ENCODE measurements at regions not wholly inside any gene's neighbourhood (a gene's known extent, or its start where the extent isn't known, plus 50 kb on each side); places are given as distances from the start of the nearest gene placed in this dataset.
A peak's percentile ranks its signal among the peaks of the same experiment; 100 is the strongest.

DNA sequence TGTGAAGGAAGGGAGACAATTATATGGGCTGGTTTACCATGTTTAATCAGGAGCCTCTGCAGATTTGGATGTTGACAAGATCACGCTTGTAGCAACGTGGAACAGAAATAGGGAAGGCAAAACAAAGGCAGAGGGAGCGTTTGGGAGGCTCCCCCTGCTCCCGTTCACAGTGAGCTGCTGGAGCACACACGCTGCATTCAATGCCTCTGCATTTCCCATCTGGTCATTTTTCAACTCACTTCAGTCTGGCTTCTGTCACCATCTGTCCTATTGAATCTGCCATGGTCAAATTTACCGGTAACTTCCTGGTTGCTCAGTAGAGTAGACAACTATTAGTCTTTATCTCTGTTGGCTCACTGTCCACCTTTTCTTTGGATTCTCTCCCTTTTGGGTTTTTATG lies 91.0 kb downstream of the NHLRC3 start:
- no peaks in the 10 kb centered on the region for H3K27me3 ChIP-seq (ENCODE audit: control insufficient read depth, insufficient read depth, low read length)
- no peaks in the 10 kb centered on the region for H3K9me3 ChIP-seq (replicated peaks; ENCODE audit: control insufficient read depth, low read depth, low read length)
- H3K27ac ChIP-seq (ENCODE audit: low read length), result no peak overlapping the region
- H3K4me3 ChIP-seq (ENCODE audit: low read length), result no peak overlapping the region
- H3K36me3 ChIP-seq (ENCODE audit: control insufficient read depth, insufficient read depth, low read length), result no peaks in the 10 kb centered on the region
- 58% methylated on average over 5 of the region's 6 CpGs for WGBS (ENCODE audit: insufficient coverage)
- H3K4me1 ChIP-seq (ENCODE audit: control insufficient read depth, insufficient read depth, low read length), result no peaks in the 10 kb centered on the region
- no peak for DNase-seq

DNA sequence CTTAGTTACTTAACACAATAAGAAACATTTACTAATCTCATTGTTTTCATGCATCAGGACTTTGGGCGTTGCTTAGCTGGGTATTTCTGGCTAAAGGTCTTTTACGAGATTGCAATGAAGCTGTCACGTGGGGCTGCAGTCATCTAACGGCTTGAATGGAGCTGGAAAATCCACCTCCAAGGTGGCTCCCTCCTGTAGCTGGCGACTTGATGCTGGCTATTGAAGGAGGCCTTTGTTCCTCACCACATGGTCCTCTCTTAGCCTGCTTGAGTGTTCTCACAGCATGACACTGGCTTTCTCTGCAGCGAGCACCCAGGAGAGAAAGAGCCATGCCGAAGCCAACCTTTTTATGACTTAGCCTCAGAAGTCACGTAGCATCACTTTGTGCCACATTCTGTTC lies 92.0 kb downstream of the NHLRC3 start:
- WGBS (ENCODE audit: insufficient coverage), result 70% methylated on average over 7 of the region's 8 CpGs
- Histone ChIP-seq H3K4me3 (ENCODE audit: low read length) (no peak overlapping the region), H3K36me3 (ENCODE audit: control insufficient read depth, insufficient read depth, low read length) (no peaks in the 10 kb centered on the region), H3K9me3 (replicated peaks; ENCODE audit: control insufficient read depth, low read depth, low read length) (no peaks in the 10 kb centered on the region), H3K27ac (ENCODE audit: low read length) (no peak overlapping the region), H3K4me1 (ENCODE audit: control insufficient read depth, insufficient read depth, low read length) (no peaks in the 10 kb centered on the region), H3K27me3 (ENCODE audit: control insufficient read depth, insufficient read depth, low read length) (no peaks in the 10 kb centered on the region)
- no peak for DNase-seq

DNA sequence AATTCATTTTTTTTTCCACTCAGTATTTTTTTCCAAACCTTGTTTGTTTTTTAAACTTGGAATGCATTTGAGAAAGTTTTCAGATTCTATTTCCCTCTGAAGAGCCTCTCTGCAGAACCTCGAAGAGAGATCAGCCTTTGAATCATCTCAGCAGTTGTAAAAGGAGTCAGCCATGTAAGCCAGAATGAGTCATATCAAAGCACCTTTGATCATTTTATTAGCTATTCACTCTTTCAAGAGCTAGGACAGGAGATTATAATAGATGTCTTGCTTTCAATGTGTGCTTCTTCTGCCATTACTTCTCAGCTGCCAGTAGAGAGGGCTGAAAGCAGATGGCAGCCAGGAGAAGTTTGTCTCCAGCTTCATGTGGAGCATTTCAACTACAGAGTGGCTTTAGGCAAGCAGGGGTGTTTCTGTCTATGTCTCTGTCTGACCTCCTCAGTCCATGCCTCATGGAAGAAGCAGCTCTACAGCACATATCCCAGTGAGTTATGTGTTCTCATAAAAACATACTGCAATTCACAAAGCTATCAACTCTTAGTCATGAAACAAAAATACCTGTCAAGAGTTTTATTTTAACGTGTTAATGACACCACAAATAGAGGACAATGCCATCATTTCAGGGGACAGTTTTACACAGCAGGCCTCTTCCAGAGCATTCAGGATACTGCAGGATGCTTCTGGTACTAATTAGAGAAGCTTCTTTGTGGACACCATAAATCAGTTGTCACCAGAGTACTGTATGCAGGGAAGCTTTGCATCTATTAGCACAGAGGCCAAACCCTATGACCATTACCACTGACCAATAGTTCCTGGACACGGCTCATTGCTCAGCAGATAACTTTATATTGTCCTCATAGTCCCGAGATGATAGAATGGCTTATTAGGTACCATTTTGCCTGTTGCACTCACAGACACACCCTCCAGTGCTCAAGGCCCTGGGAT lies 94.3 kb downstream of the NHLRC3 start:
- Histone ChIP-seq H3K4me3 (ENCODE audit: low read length) (no peak overlapping the region), H3K27ac (ENCODE audit: low read length) (no peak overlapping the region), H3K9me3 (replicated peaks; ENCODE audit: control insufficient read depth, low read depth, low read length) (no peaks in the 10 kb centered on the region), H3K27me3 (ENCODE audit: control insufficient read depth, insufficient read depth, low read length) (no peaks in the 10 kb centered on the region), H3K36me3 (ENCODE audit: control insufficient read depth, insufficient read depth, low read length) (no peaks in the 10 kb centered on the region), H3K4me1 (ENCODE audit: control insufficient read depth, insufficient read depth, low read length) (no peaks in the 10 kb centered on the region)
- no CpG with 5 or more reads among the region's 4 CpGs for WGBS (ENCODE audit: insufficient coverage)
- DNase-seq, result no peak

DNA sequence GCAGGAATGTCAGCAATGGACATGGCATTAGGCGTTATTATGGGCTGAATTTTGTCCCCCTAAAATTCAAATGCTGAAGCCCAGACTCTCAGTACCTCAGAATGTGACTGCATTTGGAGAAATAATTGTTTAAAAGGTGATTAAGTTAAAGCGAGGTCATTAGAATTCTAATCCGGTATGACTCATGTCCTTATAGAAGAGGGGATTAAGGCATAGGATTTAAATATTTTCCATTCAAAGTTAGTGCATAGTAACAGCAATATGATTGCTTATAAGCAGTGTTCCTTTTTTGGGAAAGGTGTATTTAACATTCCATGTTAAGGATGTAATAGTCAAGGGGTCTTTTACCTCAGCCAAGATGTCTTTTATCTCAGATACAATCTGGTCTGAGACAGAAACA lies 95.5 kb downstream of the NHLRC3 start:
- no peak overlapping the region for H3K4me3 ChIP-seq (ENCODE audit: low read length)

DNA sequence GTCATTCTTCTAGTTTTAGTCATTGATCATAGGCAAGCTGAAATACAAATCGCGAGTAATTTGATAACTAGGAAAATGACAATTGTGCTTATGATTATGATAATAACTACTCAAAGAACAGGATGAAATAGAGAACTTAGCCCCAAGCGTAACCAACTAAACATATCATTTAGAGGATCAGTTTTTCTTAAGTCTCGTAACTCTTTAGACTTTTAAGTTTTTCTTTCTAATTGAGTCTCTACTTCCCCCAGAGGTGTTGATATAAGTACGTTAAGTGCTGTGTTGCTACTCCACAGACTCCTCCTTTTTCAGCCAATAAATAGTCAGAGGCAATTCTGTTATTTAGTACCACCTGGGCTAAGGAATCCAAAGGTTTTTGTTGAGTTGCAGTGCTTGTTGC lies 96.3 kb downstream of the NHLRC3 start:
- Histone ChIP-seq H3K4me1 (ENCODE audit: control insufficient read depth, insufficient read depth, low read length) (no peaks in the 10 kb centered on the region), H3K27ac (ENCODE audit: low read length) (no peak overlapping the region), H3K36me3 (ENCODE audit: control insufficient read depth, insufficient read depth, low read length) (no peaks in the 10 kb centered on the region), H3K4me3 (ENCODE audit: low read length) (no peak overlapping the region), H3K27me3 (ENCODE audit: control insufficient read depth, insufficient read depth, low read length) (no peaks in the 10 kb centered on the region), H3K9me3 (replicated peaks; ENCODE audit: control insufficient read depth, low read depth, low read length) (no peaks in the 10 kb centered on the region)
- DNase-seq, result no peak
- WGBS (ENCODE audit: insufficient coverage), result no CpG with 5 or more reads among the region's 5 CpGs

More for the DNA sequence above, 95.5 kb downstream of the NHLRC3 start:
- no peak for DNase-seq
- Histone ChIP-seq H3K27me3 (ENCODE audit: control insufficient read depth, insufficient read depth, low read length) (no peaks in the 10 kb centered on the region), H3K36me3 (ENCODE audit: control insufficient read depth, insufficient read depth, low read length) (no peaks in the 10 kb centered on the region), H3K9me3 (replicated peaks; ENCODE audit: control insufficient read depth, low read depth, low read length) (no peaks in the 10 kb centered on the region), H3K27ac (ENCODE audit: low read length) (no peak overlapping the region), H3K4me1 (ENCODE audit: control insufficient read depth, insufficient read depth, low read length) (no peaks in the 10 kb centered on the region)
- 80% methylated on average over 1 of the region's 3 CpGs for WGBS (ENCODE audit: insufficient coverage)

DNA sequence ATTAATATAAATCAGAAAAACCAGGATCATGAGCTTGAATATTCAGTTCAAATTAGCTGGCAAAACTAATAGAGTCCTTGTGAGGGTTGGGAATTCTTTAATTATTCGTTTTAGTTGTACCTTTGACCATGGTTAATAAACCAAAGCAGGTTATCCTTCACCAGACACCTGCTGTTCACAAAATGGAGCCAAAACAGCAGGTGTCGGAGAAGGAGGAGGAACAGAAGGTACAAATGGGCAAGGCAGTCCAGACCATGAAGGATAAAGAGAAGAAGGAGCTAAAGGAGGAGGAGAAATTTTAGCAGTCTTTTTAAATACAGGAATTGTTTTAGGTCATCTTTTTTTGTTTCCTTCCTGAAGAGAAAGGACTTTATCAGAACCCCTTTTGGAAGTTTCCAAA lies 106.1 kb downstream of the NHLRC3 start:
- WGBS (ENCODE audit: insufficient coverage), result no CpG with 5 or more reads among the region's 2 CpGs
- no peak overlapping the region for H3K27ac ChIP-seq (ENCODE audit: low read length)
- H3K4me3 ChIP-seq (ENCODE audit: low read length), result no peak overlapping the region
- no peaks in the 10 kb centered on the region for H3K27me3 ChIP-seq (ENCODE audit: control insufficient read depth, insufficient read depth, low read length)
- DNase-seq, result no peak
- H3K36me3 ChIP-seq (ENCODE audit: control insufficient read depth, insufficient read depth, low read length), result no peaks in the 10 kb centered on the region
- H3K4me1 ChIP-seq (ENCODE audit: control insufficient read depth, insufficient read depth, low read length), result no peaks in the 10 kb centered on the region
- H3K9me3 ChIP-seq (replicated peaks; ENCODE audit: control insufficient read depth, low read depth, low read length), result no peaks in the 10 kb centered on the region

DNA sequence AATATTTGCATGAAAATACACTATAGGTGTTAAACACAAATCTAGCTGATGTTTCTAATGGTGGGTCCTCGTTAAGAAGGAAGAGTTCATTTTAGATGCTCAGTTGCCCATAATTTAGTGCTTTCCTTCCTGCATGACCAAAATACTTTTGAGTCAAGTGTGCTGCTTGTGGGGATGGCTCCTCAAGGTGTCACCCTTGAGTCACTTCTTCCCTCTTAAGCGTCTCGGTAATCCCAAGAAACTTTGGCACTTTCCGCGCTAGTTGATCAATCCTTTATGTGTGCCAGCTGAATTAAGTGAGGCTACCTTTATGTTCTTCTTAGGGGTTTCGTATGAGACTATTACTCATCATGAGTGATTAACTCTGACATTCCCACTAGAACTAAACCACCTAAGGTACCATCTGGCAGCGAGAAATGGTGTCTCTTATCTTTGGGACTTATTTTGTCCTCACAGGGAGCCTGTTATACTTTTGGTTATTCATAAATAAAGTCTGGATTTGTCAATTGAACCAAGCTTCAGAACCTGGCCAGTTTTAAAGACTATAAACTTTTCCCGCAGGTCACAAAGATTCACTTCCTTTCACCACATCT lies 106.8 kb downstream of the NHLRC3 start:
- H3K27me3 ChIP-seq (ENCODE audit: control insufficient read depth, insufficient read depth, low read length), result no peaks in the 10 kb centered on the region
- no CpG with 5 or more reads among the region's 8 CpGs for WGBS (ENCODE audit: insufficient coverage)
- H3K4me1 ChIP-seq (ENCODE audit: control insufficient read depth, insufficient read depth, low read length), result no peaks in the 10 kb centered on the region
- H3K27ac ChIP-seq (ENCODE audit: low read length), result no peak overlapping the region
- peak; percentile 89 for DNase-seq
- H3K9me3 ChIP-seq (replicated peaks; ENCODE audit: control insufficient read depth, low read depth, low read length), result no peaks in the 10 kb centered on the region
- no peak overlapping the region for H3K4me3 ChIP-seq (ENCODE audit: low read length)
- no peaks in the 10 kb centered on the region for H3K36me3 ChIP-seq (ENCODE audit: control insufficient read depth, insufficient read depth, low read length)

DNA sequence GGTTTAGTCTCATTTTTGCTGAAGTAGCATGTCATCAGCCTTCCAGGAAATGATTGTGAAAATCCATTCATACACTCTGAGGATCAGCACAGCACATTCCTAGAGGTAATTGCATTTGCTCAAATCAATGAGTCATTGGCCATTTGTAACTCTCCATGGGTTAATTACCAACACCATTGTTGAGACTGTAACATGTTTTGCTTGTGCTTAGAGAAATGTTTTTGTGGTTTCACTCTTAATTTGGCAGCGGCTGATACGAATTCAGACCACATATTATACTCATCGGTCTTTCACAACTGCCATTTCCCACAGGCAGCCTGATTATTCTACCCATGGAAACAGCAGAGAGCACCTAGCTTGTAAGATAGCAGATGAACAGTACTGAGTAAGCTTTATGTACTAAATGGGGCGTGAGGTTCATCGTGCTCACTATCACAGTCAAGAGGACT lies 110.3 kb downstream of the NHLRC3 start:
- H3K36me3 ChIP-seq (ENCODE audit: control insufficient read depth, insufficient read depth, low read length), result no peaks in the 10 kb centered on the region
- peaks cover 3% of the 10 kb centered on the region for H3K9me3 ChIP-seq (replicated peaks; ENCODE audit: control insufficient read depth, low read depth, low read length)
- no peak overlapping the region for H3K27ac ChIP-seq (ENCODE audit: low read length)
- no peaks in the 10 kb centered on the region for H3K4me1 ChIP-seq (ENCODE audit: control insufficient read depth, insufficient read depth, low read length)
- H3K4me3 ChIP-seq (ENCODE audit: low read length), result no peak overlapping the region
- no peaks in the 10 kb centered on the region for H3K27me3 ChIP-seq (ENCODE audit: control insufficient read depth, insufficient read depth, low read length)
- no CpG with 5 or more reads among the region's 5 CpGs for WGBS (ENCODE audit: insufficient coverage)
- DNase-seq, result peak; percentile 27

DNA sequence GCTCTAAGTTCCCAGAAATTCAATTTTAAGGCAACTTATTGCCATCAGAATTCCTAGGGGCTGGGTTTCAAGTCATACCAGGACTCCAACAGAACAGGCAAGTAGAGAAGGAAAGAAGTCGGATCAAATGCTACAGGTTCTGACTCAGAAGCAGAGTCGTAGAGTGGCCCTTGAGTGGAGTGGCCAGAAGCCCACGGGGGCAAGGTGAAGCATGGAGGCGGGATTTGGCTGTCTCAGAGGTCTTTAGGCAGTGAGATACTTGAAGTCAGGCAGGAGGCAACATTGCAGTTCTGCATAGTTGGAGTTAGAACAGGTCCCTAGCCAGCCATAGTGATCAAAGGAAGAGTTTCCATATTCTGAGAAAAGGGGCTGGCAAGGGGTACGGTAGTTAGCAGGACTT lies 111.6 kb downstream of the NHLRC3 start:
- H3K27me3 ChIP-seq (ENCODE audit: control insufficient read depth, insufficient read depth, low read length), result no peaks in the 10 kb centered on the region
- H3K4me3 ChIP-seq (ENCODE audit: low read length), result no peak overlapping the region
- H3K9me3 ChIP-seq (replicated peaks; ENCODE audit: control insufficient read depth, low read depth, low read length), result peaks cover 3% of the 10 kb centered on the region
- H3K4me1 ChIP-seq (ENCODE audit: control insufficient read depth, insufficient read depth, low read length), result no peaks in the 10 kb centered on the region
- H3K36me3 ChIP-seq (ENCODE audit: control insufficient read depth, insufficient read depth, low read length), result no peaks in the 10 kb centered on the region
- DNase-seq, result no peak
- 86% methylated on average over 5 of the region's 5 CpGs for WGBS (ENCODE audit: insufficient coverage)
- no peak overlapping the region for H3K27ac ChIP-seq (ENCODE audit: low read length)

DNA sequence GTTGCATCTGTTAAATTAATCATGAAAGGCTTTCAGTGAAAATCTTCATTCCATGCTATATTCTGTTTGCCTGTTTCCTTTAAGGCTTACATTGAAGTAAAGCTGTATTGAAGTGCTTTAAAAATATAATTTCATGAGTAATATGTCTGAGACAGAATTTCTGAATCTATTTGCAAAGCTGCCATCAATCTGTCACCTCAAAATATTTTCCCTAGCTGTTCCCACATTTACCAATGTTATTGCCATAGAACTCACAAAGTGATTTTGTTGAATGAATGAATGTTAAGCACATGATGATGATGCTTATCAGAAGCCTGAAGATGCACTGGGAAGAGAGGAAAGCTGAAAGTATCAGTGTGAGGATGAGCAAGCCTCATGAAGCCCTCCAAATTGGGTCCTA lies 115.8 kb downstream of the NHLRC3 start:
- peaks cover 3% of the 10 kb centered on the region for H3K9me3 ChIP-seq (replicated peaks; ENCODE audit: control insufficient read depth, low read depth, low read length)
- no peaks in the 10 kb centered on the region for H3K4me1 ChIP-seq (ENCODE audit: control insufficient read depth, insufficient read depth, low read length)
- no peaks in the 10 kb centered on the region for H3K27me3 ChIP-seq (ENCODE audit: control insufficient read depth, insufficient read depth, low read length)
- no peak overlapping the region for H3K4me3 ChIP-seq (ENCODE audit: low read length)
- no peak overlapping the region for H3K27ac ChIP-seq (ENCODE audit: low read length)
- no peak for DNase-seq
- no peaks in the 10 kb centered on the region for H3K36me3 ChIP-seq (ENCODE audit: control insufficient read depth, insufficient read depth, low read length)
